Astrocyte (in vitro differentiated cells and primary cell): ENCODE measurements at regions not wholly inside any gene's neighbourhood (a gene's known extent, or its start where the extent isn't known, plus 50 kb on each side); places are given as distances from the start of the nearest gene placed in this dataset.

Experiments used
- CTCF ChIP-seq: IDR thresholded peaks from 2 replicates; pipeline ENCODE4 v1.5.1; 2011; ENCODE audit warnings: low read depth, mild to moderate bottlenecking, inconsistent platforms, low read length, moderate library complexity; ENCODE audit not compliant: insufficient read depth
- EZH2 ChIP-seq: IDR thresholded peaks from 2 replicates; pipeline ENCODE4 v1.6.1; 2012; ENCODE audit warnings: mild to moderate bottlenecking, low read length, inconsistent platforms; ENCODE audit not compliant: insufficient read depth

DNA sequence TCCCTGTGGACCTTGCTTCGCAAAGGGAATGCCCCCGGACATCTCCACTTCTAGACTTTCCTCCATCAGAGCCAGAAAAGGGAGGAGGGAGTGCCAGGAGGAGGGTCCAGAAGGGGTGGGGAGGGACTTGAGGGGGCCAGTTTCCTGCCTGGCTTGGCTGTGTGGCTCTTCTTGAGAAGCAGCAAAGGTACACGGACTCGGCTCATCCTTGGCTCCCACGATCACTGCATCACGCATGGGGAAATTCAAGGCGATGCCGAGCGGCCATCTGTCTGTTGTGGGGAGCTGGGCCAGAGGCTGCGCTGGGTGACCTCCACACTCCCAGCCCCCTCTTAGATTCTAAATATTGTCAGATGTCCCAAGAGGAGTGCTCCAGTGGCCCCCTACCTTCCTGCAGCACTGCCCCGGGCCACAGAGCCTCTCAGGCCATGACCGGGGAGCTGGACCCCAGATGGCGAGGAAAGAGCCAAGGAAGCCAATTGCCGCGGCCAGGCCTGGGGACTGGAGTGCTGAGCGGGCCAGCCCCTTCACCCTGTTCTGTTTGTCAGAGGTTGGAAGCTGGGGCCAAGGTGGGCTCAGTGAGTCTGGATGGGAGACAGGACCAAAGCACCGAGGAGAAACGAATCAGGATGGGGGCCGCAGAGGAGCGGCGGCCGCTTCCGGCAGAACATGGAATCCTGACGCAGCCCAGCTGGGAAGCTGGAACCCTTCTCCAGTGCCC is 104.5 kb downstream of the RBFOX3 start:
- TF ChIP-seq EZH2 (no peak), CTCF (no peak)
